LNCAP (cell line): ENCODE measurements at regions not wholly inside any gene's neighbourhood (a gene's known extent, or its start where the extent isn't known, plus 50 kb on each side); places are given as distances from the start of the nearest gene placed in this dataset.

Source experiments
- TF ChIP-seq, protein P1 (sequence below): fragments of 450-650 bp; IDR thresholded peaks from 2 replicates; pipeline ENCODE4 v1.5.1; 2017; ENCODE audit warnings: mild to moderate bottlenecking

DNA sequence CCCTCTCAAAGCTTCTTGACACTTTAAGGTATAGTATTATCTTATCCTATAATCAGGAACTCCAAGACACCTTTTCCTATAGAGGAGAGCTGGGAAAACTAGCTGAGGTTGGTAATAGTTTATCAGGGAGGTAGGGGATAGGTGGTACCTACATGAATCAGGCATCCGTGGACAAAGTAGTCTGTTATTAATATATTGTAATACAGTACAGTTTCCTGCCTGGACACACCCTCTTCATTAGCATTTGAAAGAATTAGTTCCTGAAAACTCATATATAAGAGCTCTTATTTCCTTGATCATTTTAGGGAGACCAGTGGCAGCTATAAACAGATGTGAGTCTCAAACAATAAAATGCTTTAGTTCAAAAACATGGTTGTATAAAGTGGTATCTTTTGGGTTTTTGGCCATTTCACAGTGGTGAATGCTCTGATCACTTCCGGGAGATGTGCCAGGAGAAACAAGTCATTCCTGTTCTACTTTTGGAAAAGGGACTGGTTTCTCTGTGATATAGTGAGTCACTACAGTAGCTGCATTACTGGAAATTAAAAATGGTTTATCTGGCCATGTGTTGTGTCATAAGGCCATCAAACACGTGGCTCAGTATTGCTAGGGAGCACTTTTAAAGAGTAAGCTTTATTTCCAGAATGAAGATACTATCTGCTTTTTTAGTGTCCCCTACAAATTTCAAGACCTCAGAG, 98.1 kb downstream of the KLRB1 start:
- TF ChIP-seq, protein P1, sequence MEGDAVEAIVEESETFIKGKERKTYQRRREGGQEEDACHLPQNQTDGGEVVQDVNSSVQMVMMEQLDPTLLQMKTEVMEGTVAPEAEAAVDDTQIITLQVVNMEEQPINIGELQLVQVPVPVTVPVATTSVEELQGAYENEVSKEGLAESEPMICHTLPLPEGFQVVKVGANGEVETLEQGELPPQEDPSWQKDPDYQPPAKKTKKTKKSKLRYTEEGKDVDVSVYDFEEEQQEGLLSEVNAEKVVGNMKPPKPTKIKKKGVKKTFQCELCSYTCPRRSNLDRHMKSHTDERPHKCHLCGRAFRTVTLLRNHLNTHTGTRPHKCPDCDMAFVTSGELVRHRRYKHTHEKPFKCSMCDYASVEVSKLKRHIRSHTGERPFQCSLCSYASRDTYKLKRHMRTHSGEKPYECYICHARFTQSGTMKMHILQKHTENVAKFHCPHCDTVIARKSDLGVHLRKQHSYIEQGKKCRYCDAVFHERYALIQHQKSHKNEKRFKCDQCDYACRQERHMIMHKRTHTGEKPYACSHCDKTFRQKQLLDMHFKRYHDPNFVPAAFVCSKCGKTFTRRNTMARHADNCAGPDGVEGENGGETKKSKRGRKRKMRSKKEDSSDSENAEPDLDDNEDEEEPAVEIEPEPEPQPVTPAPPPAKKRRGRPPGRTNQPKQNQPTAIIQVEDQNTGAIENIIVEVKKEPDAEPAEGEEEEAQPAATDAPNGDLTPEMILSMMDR = no peak

DNA sequence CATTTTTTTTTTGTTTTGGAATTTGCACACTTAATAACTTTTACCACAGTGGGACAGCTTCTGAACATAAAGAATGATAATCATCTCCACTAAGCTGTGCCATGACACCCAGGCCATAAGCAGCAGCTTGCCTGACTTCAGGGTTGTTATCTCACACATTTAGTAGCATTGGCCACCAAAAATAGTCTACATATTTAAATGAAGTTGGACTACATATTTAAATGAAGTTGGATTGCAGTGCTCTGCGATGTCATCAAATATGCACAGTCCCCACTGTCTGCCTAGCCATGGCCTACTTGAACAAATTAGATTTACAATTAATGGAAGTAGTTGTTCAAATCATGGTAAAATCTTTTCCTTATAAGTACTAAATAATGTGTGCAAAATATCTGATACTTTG, 101.0 kb downstream of the KLRB1 start:
- TF ChIP-seq, protein P1 = no peak

DNA sequence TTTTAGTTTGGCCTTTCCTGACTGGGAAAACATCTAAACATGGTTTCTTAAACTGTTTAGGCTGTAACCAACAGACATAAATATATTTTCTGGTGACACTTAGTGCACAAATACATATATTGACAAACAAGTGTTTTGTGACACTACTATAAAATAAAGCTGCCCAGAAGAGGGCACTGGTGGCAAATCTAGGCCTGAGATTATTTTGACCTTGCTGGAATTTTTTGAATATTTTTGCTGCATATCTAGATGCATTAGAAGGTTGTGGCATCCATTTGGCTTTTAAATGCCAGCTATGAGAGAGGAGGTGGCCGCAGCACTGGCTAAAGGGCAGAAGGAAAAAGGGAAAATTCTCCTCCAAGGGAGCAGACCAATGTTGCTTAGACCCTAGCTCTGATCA, 139.6 kb downstream of the KLRB1 start:
- TF ChIP-seq, protein P1 = peak; percentile 16; the same call in 1 of the 2 replicates

DNA sequence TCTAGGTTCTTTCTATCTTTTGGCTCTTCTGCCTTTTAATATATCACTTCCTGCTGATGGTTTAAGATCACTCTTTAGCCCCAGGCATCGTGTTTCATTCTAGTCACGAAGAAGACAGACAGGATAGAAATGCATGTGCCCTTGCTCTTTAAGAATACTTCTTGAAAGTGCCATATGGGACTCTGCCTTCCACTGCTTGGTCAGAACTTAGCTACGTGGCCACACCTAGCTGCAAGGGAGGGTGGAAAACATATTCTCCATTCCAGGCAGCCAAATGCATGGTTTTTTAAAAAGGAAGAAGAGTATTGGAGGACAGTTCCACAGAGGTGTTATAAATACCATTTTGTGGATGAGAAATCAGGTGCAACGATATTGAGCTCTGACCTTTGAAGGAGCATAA, 143.3 kb downstream of the KLRB1 start:
- TF ChIP-seq, protein P1 = no peak

DNA sequence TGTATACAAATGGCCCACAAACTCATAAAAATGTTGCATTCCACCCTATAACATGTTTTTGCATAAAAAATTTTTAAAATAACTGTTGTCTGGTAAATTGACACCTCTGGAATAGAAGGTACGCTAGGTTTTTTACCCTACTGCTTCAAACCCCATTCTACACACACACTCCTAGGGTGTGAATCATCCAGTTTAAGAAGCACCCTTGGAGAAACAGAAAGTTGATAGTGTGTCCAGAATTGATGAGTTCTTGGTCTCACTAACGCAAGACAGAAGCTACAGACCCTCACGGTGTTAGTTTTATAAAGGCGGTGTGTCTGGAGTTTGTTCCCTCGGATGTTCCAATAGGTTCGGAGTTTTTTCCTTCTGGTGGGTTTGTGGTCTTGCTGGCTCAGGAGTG, 158.5 kb downstream of the KLRB1 start:
- TF ChIP-seq, protein P1 = no peak

DNA sequence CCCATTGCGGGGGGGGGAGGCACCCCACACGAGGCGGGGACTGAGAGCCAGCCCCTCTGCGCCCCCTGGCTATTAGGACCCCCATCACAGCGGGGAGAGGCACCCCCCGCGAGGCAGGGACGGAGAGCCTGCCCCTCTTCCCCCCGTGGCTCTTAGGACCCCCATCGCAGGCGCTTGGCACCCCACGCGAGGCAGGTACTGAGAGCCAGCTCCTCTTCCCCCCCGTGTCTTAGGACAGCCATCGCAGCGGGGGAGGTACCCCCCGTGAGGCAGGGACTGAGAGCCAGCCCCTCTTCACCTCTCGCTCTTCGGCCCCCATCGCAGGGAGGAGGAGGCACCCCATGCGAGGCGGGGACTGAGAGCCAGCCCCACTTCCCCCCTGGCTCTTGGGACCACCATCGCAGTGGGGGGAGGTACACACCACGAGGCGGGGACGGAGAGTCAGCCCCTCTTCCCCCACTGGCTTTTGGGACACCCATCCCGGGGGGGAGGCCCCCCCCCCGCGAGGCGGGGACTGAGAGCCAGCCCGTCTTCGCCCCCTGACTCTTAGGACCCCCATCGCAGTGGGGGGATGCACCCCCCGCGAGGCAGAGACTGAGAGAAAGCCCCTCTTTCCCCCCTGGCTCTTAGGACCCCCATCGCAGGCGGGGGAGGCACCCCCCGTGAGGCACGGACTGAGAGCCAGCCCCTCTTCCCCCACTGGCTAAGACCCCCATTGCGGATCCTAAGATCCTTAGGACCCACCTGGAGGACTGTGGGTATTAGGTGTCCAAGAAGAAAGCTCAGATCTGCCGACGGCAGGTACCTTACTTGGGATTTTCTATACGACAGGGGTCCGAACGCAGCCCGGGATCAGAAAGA, 198.6 kb upstream of the PZP start:
- TF ChIP-seq, protein P1 = no peak

DNA sequence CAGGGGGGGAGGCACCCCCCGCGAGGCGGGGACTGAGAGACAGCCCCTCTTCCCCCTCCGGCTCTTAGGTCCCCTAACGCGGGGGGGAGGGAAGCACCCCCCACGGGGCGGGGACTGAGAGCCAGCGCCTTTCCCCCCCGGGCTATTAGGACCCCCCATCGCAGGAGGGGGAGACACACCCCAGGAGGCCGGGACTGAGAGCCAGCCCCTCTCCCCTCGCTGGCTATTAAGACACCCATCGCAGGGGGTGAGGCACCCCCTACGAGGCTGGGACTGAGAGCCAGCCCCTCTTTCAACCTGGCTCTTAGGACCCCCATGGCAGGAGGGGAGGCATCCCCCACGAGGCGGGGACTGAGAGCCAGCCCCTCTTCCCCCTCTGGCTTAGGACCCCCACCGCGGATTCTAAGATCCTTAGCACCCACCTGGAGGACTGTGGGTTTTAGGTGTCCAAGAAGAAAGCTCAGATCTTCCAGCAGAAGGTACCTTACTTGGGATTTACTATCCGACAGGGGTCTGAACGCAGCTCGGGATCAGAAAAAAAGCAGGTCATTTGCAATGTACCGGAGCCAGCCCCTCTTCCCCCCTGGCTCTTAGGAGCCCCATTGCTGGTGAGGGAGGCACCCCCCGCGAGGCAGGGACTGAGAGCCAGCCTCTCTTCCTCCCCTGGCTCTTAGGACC, 197.8 kb upstream of the PZP start:
- TF ChIP-seq, protein P1 = no peak
